Thyroid gland (tissue), 4 donors: ENCODE measurements at regions not wholly inside any gene's neighbourhood (a gene's known extent, or its start where the extent isn't known, plus 50 kb on each side); places are given as distances from the start of the nearest gene placed in this dataset.

Experiments
- DNase-seq, 2 donors: peaks; one replicate each; pipeline ENCODE4 v3.0.0-alpha.2; 2019
- H3K27ac ChIP-seq, 3 donors: fragments of 200-600 bp; sonication (generic); 1 replicate in 2 of 3; 2 replicates in 1 of 3; pipeline ENCODE4 v1.5.1; 2016 to 2019; ENCODE audit warnings: mild to moderate bottlenecking in 1 of 3, moderate library complexity in 1 of 3
- H3K27me3 ChIP-seq: fragments of 200-600 bp; sonication (generic); one replicate; pipeline ENCODE4 v1.5.1; 2019
- H3K36me3 ChIP-seq, 2 donors: fragments of 200-600 bp; sonication (generic); one replicate each; pipeline ENCODE4 v1.5.1; 2016 to 2019
- H3K4me1 ChIP-seq, 2 donors: fragments of 200-600 bp; sonication (generic); one replicate each; pipeline ENCODE4 v1.5.1; 2017 to 2019
- H3K4me3 ChIP-seq, 3 donors: fragments of 200-600 bp; sonication (generic); replicated peaks in 1 of 3; 1 replicate in 2 of 3; 2 replicates in 1 of 3; pipeline ENCODE4 v1.5.1; 2016; ENCODE audit warnings: mild to moderate bottlenecking in 1 of 3
- H3K9me3 ChIP-seq: fragments of 200-600 bp; sonication (generic); one replicate; pipeline ENCODE4 v1.5.1; 2017
- CTCF ChIP-seq, 6 experiments: fragments of 200-600 bp in 3 of 6; fragments of 450-650 bp in 3 of 6; sonication (generic) in 3 of 6; IDR thresholded peaks; one replicate each; pipeline ENCODE4 v1.5.1; 2016 to 2019; ENCODE audit warnings: antibody characterized with exemption in 6 of 6, mild to moderate bottlenecking in 2 of 6, inconsistent platforms in 1 of 6, moderate library complexity in 1 of 6
- POLR2A ChIP-seq, 2 donors: fragments of 450-650 bp; IDR thresholded peaks; one replicate each; pipeline ENCODE4 v1.6.1; 2017; ENCODE audit warnings: antibody characterized with exemption in 2 of 2, mild to moderate bottlenecking in 2 of 2, moderate library complexity in 1 of 2
- whole genome bisulfite sequencing, 2 donors: methylation state at CpG; one replicate each; pipeline ENCODE4 v1.1.5; 2017; 5-methylcytosine and 5-hydroxymethylcytosine counted together
- intact Hi-C: fragments of 100-400 bp; cut with DNase I; formaldehyde crosslinking; loops from one replicate; pipeline ENCODE4 v1.15.1; 2023

GRCh38 chr4:173936861-173937260 lies 346.6 kb downstream of the FBXO8 start:
- no peaks in the 10 kb centered on the region for H3K36me3 ChIP-seq
- DNase-seq, result no peak
- H3K27me3 ChIP-seq, result no peaks in the 10 kb centered on the region
- intact Hi-C loops, result no loop called here
- 32 to 39% methylated on average over 1 of the region's 1 CpG for WGBS, 2 donors
- H3K9me3 ChIP-seq, result no peaks in the 10 kb centered on the region
- H3K4me3 ChIP-seq, result no peak overlapping the region
- TF ChIP-seq POLR2A (IDR thresholded peaks at IDR 0.05) (no peak), CTCF (IDR thresholded peaks at IDR 0.05) (no peak)
- no peak overlapping the region for H3K27ac ChIP-seq
- no peaks in the 10 kb centered on the region for H3K4me1 ChIP-seq

DNA sequence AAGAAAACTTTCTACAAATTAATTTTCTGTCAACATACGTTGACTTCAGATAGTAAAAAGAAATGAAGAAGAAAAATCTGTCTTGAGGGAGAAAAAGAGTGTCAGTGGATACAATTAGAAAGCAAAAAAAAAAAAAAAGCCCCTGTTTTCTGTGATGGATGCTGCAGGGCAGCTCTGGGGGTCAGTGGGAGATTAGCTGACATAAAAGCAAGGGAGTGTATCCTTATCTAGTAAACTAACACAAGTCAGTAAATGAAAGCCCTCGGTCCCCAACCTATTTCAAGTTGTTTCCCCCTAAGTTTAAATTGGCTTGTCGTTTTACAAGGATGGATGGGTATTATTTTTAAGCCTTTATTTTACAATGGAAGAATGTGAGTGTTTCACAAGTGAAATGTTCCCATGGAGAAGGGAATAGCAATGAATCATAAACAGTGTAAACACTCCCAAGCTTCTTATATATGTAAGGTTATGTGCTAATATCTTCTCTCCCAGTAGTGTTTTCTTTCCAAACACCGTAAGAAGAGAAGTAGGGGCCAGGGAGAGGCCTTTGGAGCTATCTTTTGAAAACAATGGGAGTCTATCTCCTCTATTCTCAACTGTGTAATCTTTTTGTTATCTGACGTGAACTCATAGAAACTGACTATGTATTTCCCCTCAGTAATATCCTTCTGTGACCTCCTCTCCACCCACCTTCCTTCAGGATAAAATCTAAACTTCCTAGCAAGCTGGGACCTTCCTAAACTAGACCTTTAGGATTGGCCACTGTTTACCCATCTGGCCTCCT lies 347.7 kb downstream of the FBXO8 start:
- H3K27ac ChIP-seq, result no peak overlapping the region
- intact Hi-C loops, result no loop called here
- H3K4me3 ChIP-seq, result no peak overlapping the region
- TF ChIP-seq CTCF (IDR thresholded peaks at IDR 0.05) (no peak), POLR2A (IDR thresholded peaks at IDR 0.05) (no peak)
- H3K9me3 ChIP-seq, result no peaks in the 10 kb centered on the region
- no peaks in the 10 kb centered on the region for H3K4me1 ChIP-seq
- 38 to 40% methylated on average over 5 of the region's 5 CpGs for WGBS, 2 donors
- DNase-seq, result no peak
- no peaks in the 10 kb centered on the region for H3K36me3 ChIP-seq
- H3K27me3 ChIP-seq, result no peaks in the 10 kb centered on the region

DNA sequence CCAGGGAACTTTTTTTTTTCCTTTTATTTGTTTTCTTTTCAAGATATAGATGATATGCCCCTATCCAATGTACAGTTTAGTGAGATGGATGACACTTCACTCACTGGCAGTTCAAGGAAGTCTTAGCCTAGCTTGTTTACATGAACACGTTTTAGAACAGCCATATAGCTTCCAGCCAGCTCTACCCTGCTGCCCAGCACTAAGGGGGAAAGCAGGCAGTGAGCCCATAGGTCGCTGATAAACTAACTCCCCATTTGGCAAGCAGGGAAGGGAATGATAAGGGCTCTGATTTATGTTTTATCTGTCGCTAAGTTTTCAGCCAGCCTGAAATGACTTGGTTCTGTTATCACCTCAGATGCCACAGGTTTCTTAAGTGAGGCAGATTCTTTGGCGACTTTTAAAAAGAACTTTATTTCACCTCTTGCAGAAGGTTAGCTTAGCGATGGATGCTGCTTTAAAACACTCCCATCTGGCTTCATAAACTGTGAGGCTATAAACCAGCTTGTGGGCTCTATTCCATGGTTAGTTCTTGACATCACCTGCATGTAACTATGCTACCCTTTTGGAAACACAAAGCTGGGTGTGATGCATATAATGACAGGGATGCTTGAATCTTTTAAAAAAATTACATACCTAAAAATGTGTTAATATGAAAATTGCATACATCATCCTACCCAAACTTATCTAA lies 348.4 kb downstream of the FBXO8 start:
- Histone ChIP-seq H3K9me3 (no peaks in the 10 kb centered on the region), H3K36me3 (no peaks in the 10 kb centered on the region), H3K27ac (no peak overlapping the region), H3K4me3 (no peak overlapping the region), H3K27me3 (no peaks in the 10 kb centered on the region), H3K4me1 (no peaks in the 10 kb centered on the region)
- no peak for DNase-seq
- 40 to 58% methylated on average over 5 of the region's 5 CpGs for WGBS, 2 donors
- intact Hi-C loops, result no loop called here
- TF ChIP-seq CTCF (IDR thresholded peaks at IDR 0.05), result no peak
- no peak for TF ChIP-seq POLR2A (IDR thresholded peaks at IDR 0.05)

DNA sequence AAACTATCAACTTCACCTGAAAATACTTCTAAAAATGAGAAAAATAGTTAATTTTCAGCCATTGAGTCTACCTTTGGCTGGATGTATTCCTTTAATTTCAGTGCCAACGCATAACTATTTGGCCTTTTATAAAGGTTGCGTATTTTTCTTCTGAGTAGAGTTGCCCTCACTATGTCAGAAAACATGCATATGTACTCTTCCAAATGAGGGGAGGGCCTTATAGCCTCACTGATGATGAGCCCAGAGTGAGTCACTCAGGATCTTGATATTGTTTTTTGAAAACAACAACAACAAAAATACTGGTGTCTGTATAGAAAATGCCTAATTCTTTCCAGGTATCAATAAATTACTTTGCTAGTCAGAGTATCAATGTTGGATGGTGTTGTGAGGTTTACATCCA lies 349.3 kb downstream of the FBXO8 start:
- H3K36me3 ChIP-seq, result no peaks in the 10 kb centered on the region
- no peak for DNase-seq
- no peak overlapping the region for H3K4me3 ChIP-seq
- intact Hi-C loops, result no loop called here
- H3K27ac ChIP-seq, result no peak overlapping the region
- TF ChIP-seq POLR2A (IDR thresholded peaks at IDR 0.05) (no peak), CTCF (IDR thresholded peaks at IDR 0.05) (no peak)
- H3K4me1 ChIP-seq, result no peaks in the 10 kb centered on the region
- no peaks in the 10 kb centered on the region for H3K9me3 ChIP-seq
- H3K27me3 ChIP-seq, result no peaks in the 10 kb centered on the region
- 71% methylated on average over 2 of the region's 2 CpGs for WGBS, 2 donors

GRCh38 chr4:173932701-173933100 lies 350.8 kb downstream of the FBXO8 start:
- Histone ChIP-seq H3K36me3 (no peaks in the 10 kb centered on the region), H3K27ac (no peak overlapping the region), H3K4me3 (no peak overlapping the region), H3K9me3 (no peaks in the 10 kb centered on the region), H3K27me3 (no peaks in the 10 kb centered on the region), H3K4me1 (no peaks in the 10 kb centered on the region)
- intact Hi-C loops, result no loop called here
- 88% methylated on average over 2 of the region's 2 CpGs for WGBS, 2 donors
- TF ChIP-seq CTCF (IDR thresholded peaks at IDR 0.05) (no peak), POLR2A (IDR thresholded peaks at IDR 0.05) (no peak)
- DNase-seq, result no peak
